MCF 10A (cell line): ENCODE measurements at regions not wholly inside any gene's neighbourhood (a gene's known extent, or its start where the extent isn't known, plus 50 kb on each side); places are given as distances from the start of the nearest gene placed in this dataset.

ENCODE experiments used
- BruUV-seq: library from RNA; stranded (reverse); fragments of 400-500 nt; replicated peaks from 2 replicates; lab custom pipeline; 2021; lab: Mats Ljungman, UMichigan
- CTCF ChIA-PET: fragments of 300-600 bp; sonication (Branson Sonifier 250); formaldehyde crosslinking; extraction: SDS; loops from one replicate; lab custom pipeline; 2021; ENCODE audit warnings: antibody characterized with exemption, inconsistent platforms; lab: Yijun Ruan, JAX
- POLR2A ChIA-PET: fragments of 300-600, 350-650 bp; sonication (Branson Sonifier 250); formaldehyde crosslinking; extraction: SDS; loops from one replicate; lab custom pipeline; 2020; ENCODE audit warnings: antibody characterized with exemption, inconsistent platforms; lab: Yijun Ruan, JAX
- DNase-seq: peaks from one replicate; pipeline ENCODE4 v3.0.0-alpha.2; 2018; ENCODE audit not compliant: unreplicated experiment
- H3K27ac Mint-ChIP-seq: one replicate; pipeline ENCODE4 v1.8.0; 2022; ENCODE audit warnings: mild to moderate bottlenecking, low read depth, mixed read lengths; ENCODE audit not compliant: unreplicated experiment
- H3K27me3 Mint-ChIP-seq: one replicate; pipeline ENCODE4 v1.8.0; 2022; ENCODE audit warnings: mixed read lengths; ENCODE audit not compliant: insufficient read depth, unreplicated experiment
- H3K36me3 Mint-ChIP-seq: one replicate; pipeline ENCODE4 v1.8.0; 2022; ENCODE audit warnings: mild to moderate bottlenecking, moderate library complexity, mixed read lengths; ENCODE audit not compliant: insufficient read depth, unreplicated experiment
- H3K4me1 Mint-ChIP-seq: one replicate; pipeline ENCODE4 v1.8.0; 2022; ENCODE audit warnings: mixed read lengths; ENCODE audit not compliant: insufficient read depth, unreplicated experiment
- H3K4me3 Mint-ChIP-seq: one replicate; pipeline ENCODE4 v1.8.0; 2022; ENCODE audit warnings: mild to moderate bottlenecking, moderate library complexity, mixed read lengths; ENCODE audit not compliant: unreplicated experiment
- H3K9me3 Mint-ChIP-seq: one replicate; pipeline ENCODE4 v1.8.0; 2022; ENCODE audit warnings: mixed read lengths; ENCODE audit not compliant: unreplicated experiment
- intact Hi-C: fragments of 100-400 bp; cut with micrococcal nuclease; formaldehyde crosslinking; loops from 2 replicates; pipeline ENCODE4 v1.14.1; 2022
- TF ChIP-seq, protein P1 (sequence below): fragments of 200-600 bp; IDR thresholded peaks from one replicate; pipeline ENCODE4 v1.8.0; 2022; ENCODE audit warnings: antibody characterized with exemption, mild to moderate bottlenecking; ENCODE audit not compliant: unreplicated experiment

GRCh38 chr20:50273601-50274491 is 83.2 kb downstream of the CEBPB start:
- TF ChIP-seq, protein P1, sequence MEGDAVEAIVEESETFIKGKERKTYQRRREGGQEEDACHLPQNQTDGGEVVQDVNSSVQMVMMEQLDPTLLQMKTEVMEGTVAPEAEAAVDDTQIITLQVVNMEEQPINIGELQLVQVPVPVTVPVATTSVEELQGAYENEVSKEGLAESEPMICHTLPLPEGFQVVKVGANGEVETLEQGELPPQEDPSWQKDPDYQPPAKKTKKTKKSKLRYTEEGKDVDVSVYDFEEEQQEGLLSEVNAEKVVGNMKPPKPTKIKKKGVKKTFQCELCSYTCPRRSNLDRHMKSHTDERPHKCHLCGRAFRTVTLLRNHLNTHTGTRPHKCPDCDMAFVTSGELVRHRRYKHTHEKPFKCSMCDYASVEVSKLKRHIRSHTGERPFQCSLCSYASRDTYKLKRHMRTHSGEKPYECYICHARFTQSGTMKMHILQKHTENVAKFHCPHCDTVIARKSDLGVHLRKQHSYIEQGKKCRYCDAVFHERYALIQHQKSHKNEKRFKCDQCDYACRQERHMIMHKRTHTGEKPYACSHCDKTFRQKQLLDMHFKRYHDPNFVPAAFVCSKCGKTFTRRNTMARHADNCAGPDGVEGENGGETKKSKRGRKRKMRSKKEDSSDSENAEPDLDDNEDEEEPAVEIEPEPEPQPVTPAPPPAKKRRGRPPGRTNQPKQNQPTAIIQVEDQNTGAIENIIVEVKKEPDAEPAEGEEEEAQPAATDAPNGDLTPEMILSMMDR: no peak
- no peak overlapping the region for H3K4me3 Mint-ChIP-seq
- no peaks in the 10 kb centered on the region for H3K27me3 Mint-ChIP-seq
- H3K9me3 Mint-ChIP-seq: no peaks in the 10 kb centered on the region
- intact Hi-C loops: no loop called here
- no peaks in the 10 kb centered on the region for H3K36me3 Mint-ChIP-seq
- ChIA-PET POLR2A (interaction anchor here (0.6 kb wide), 1 partner anchor 72 kb away, joined by 3 read pairs; no protein-coding TSS in a partner anchor), CTCF (interaction anchor here (1.1 kb wide), 2 partner anchors 11 to 30 kb away, joined by 3 read pairs; no protein-coding TSS in a partner anchor)
- peaks cover 10% of the 10 kb centered on the region for H3K4me1 Mint-ChIP-seq
- no peak for DNase-seq
- no peak overlapping the region for H3K27ac Mint-ChIP-seq
- BruUV-seq: no TSS peak

DNA sequence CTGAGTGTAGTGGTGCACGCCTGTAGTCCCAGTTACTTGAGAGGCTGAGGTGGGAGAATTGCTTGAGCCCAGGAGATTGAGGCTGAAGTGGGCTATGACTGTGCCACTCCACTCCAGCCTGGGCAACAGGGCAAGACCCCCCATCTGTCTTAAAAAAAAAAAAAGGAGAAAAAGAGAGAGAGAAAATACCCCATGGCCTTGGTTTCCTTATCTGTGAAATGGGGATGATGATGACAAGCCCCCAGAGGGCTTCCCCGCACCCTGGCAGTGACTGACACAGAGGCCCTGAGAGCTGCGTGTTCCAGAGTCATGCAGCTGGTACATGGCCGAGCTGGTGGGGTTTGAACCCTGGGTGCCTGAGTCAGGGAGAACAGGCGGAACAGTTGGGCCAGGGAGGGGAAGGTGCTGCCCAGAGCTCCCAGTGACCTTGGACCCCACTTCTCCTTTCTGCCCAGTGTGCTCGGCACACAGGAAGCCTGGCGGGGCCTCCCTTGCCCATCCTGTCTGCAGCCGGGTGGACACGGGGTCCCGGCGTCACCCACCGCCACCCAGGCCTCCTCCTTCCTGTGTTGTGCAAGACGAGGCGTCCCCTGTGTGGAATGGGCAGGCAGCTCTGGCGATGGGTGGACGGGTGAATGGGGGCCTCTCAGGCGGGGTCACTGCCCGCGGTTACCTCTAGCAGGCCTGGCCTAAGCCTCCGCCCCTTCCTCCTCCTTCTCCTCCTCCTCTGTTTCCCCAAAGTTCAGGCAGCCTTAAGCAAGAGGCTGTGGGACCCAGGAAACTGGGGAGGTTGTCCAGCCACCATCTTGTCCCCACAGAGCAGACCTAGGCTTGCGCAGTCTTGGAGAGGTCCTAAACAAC is 84.2 kb downstream of the CEBPB start:
- TF ChIP-seq, protein P1: no peak
- no peak overlapping the region for H3K27ac Mint-ChIP-seq
- intact Hi-C loops: no loop called here
- CTCF ChIA-PET: interaction anchor here (1.1 kb wide), 1 partner anchor 10 kb away, joined by 3 read pairs; no protein-coding TSS in a partner anchor
- POLR2A ChIA-PET: interaction anchor here (0.8 kb wide), 1 partner anchor 233 kb away, joined by 3 read pairs; no protein-coding TSS in a partner anchor
- no peak overlapping the region for H3K4me3 Mint-ChIP-seq
- peaks cover 13% of the 10 kb centered on the region for H3K4me1 Mint-ChIP-seq
- BruUV-seq: no TSS peak
- no peak for DNase-seq
- no peaks in the 10 kb centered on the region for H3K27me3 Mint-ChIP-seq
- no peaks in the 10 kb centered on the region for H3K36me3 Mint-ChIP-seq
- no peaks in the 10 kb centered on the region for H3K9me3 Mint-ChIP-seq

DNA sequence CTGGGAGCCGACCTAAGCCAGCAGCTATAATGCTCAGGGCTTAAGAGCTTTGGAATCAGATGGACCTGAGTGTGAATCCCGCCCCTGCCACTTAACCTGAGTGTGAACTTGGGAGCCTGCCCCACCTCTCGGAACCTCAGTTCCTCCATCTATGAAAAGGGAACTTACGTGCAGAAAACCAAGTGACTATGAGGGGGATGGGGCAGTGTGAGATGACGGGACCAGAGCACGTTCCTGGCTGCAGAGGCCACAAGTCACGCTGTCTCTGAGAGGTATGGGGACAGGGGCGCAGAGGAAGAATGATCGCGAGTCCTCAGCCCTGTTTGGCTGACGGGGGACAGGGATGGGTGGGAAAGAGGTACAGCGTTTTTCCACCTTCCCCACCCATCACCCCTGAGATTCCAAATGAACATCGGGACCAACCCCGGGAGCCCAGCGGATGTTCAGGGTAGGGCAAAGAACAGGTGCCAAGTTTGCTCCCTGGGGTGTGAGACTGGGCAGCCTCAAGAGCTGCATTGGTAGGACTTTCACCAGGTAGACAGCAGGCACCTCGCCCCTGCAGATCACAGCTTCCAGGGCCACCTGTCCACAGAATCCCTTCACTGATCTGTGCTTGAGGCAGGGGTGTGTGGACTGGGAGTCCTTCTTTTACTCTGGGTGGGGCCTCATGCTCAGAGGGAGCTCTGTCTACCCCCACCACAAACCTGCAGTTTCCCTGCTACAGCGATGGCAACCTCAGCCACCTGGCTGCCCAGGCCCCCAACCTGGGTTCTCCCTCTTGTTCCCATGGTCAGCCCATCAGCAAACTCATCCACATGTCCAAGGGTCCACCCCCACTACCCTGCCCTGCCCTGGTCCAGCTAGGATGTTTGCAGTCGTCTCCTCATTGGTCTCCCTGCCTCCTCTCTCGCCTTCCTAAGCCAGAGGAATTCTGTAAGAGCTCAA is 85.8 kb downstream of the CEBPB start:
- Mint-ChIP-seq H3K27ac (peak overlapping the region; percentile 24), H3K27me3 (no peaks in the 10 kb centered on the region)
- TF ChIP-seq, protein P1: no peak

More for the DNA sequence above, 85.8 kb downstream of the CEBPB start:
- no TSS peak for BruUV-seq
- intact Hi-C loops: no loop called here
- peaks cover 6% of the 10 kb centered on the region for H3K36me3 Mint-ChIP-seq
- POLR2A ChIA-PET: interaction anchor here (0.8 to 1.6 kb wide), 3 partner anchors 10 to 232 kb away, joined by 3 to 4 read pairs (median 3); no protein-coding TSS in a partner anchor
- no peak for DNase-seq
- no peak overlapping the region for H3K4me3 Mint-ChIP-seq
- H3K9me3 Mint-ChIP-seq: no peaks in the 10 kb centered on the region
- CTCF ChIA-PET: interaction anchor here (0.6 to 1.8 kb wide), 3 partner anchors 9 to 204 kb away, joined by 3 to 5 read pairs (median 4); no protein-coding TSS in a partner anchor
- peaks cover 13% of the 10 kb centered on the region for H3K4me1 Mint-ChIP-seq
